HG03460 (cell line): ENCODE measurements at regions not wholly inside any gene's neighbourhood (a gene's known extent, or its start where the extent isn't known, plus 50 kb on each side); places are given as distances from the start of the nearest gene placed in this dataset.
"Not testable (repeated sequence)": the region's sequence is repeated elsewhere in the genome, so short reads cannot be mapped to it uniquely, and the experiment has no call there.

ENCODE experiments used
- ATAC-seq: cut with Tn5 transposase; IDR thresholded peaks from one replicate; pipeline ENCODE4 v1.9.1; 2021; ENCODE audit not compliant: unreplicated experiment

DNA sequence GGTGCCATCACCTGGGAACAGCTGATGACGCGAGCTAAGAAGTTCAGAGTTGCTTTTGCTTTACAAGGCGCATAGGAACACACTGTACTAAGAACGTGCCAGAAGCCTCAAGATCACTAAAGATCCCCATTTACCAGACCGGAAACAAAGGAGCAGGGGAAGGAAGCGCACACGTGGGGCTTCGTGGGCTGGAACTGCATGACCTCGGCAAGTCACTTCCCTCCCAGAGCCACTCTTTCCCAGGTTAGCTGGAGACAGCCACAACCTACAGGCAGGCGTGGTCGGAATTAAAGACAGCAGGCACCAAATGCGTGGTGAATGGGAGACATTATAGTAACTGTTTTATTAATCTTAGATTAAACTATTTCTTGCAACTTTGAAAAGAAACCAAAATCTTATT is 154.9 kb upstream of the IQSEC1 start:
- ATAC-seq, result not testable (repeated sequence)

DNA sequence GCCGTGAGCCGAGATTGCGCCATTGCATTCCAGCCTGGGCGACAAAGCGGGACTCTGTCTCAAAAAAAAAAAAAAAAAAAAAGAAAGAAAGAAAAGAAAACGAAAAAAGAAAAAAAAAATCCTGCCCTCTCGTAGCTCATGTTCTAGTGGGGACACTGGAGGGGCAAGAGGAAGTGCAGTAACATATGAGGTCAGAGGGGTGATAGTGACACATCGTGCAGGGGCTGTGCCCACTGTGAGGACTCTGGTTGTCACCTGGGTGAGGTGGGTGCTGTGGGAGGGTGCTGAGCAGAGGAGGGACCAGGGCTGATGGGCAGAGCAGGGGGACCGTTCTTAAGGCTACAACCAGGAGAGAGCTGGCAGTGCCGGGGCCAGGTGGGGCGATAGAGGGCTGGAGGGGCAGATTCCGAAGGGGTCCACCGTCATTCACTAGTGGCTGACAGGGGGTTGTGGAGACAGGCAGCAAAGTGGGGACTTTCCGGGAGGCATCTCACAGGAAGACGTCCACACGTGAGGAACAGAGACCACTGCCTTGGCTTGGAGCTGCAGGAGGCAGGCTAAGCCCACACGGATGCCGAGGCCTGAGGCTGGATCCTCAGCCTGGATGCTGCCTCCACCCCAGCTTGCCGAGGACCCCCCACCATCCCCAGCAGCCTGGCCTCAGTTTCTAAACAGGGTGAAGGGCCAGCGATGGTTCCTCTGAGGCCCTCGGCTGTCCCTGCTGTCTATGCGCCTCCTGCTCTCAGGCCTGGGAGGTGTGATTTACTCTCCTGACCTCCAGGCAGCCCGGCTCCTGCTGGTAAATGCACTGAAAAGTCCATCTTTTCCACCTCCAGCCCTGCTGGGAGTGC is 154.3 kb upstream of the IQSEC1 start:
- ATAC-seq, result no peak

DNA sequence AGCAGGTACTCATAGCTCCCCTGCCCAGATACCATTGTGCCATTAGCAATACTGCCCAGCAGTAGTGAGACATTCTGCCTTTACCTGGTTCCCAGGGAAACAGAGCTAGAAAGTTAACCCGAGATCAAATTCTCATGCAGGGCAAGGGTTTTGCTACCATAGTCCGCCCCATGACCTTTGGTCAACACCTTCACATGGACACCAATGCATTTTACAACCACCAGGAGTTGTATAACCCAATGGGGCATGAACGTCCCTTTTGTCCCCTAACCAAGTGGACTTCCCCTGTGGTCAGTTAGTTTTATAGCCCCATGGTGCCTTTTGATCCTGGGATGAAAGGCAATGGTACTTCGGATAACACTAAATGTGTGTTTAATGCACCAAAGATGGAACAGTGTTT is 151.7 kb upstream of the IQSEC1 start:
- no peak for ATAC-seq

DNA sequence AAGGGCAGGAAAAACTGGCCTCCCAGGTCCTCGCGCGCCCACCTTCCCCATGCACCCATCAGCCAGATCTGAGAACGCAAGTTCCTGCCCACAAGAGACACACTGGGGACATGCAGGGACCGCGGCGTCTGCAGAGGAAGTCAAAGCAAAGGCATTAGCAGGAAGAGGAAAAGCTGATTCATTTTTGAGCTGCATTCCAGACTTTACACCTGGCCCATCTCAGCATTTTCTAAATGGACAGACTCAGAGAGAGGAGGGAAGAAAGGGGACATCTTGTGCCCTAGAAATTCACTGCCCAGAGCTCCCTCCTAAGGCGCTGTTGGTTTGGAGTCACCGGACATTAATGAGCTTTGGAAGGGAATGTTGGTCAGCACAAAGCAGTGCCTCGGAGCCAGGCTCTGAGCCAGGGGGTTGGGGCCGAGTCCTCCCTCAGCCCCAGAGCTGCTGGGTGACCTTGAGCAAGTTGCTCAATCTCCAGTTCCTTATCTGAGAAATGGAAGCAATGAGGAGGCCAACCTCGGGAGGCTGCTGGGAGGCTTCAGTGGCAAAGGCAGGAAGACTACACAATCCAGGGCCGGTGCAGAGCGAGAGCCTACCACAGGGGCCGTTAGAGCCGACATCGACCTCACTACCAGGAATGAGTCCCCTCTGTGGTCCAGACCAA is 150.5 kb upstream of the IQSEC1 start:
- no peak for ATAC-seq

DNA sequence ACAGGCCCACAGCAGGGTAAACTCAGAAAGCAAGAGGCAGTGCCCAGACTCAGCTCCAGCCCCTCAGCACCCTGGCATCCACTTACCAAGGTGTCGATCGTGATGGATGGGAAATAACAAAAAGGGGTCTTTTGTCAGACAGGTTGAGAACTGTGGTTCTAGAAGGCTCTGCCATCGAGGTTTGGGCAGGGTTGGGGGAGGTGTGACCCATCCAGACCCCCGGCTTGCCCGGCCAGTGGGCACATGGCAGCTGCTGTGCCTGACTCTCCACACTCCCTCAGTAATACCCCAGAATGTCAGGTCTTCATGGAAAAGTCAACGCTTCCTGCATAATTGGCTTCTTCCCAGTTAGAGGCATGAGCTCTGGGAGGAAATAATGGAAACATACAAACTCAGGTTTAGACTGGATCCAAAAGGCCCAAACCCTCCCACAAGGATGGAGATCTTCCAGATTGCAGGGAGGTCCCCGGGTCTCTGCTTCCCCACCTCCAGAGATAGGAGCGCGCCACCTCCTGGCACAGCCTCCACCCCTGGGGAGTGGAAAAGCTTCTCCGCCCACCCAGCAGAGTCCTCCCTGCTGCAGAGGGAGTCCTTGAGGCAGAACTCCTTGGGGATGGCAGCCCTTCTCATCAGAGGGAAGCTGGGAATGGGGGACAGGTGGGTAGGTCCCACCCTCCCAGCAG is 149.8 kb upstream of the IQSEC1 start:
- no peak for ATAC-seq

DNA sequence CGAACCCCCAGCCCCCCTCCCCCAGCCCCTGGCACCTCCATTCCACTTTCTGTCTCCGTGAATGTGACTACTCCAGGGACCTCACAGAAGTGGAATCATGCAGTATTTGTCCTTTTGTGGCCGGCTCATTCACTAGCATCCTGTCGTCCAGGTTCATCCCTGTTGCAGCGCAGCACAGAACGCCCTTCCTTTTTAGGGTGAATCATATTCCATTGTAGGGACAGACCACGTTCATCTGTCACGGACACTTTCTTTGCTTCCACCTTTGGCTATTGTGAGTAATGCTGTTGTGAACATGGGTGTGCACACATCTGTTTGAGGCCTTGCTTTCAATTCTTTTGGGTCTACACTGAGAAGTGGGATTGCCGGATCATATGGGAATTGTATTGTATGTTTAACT is 148.9 kb upstream of the IQSEC1 start:
- ATAC-seq, result no peak

DNA sequence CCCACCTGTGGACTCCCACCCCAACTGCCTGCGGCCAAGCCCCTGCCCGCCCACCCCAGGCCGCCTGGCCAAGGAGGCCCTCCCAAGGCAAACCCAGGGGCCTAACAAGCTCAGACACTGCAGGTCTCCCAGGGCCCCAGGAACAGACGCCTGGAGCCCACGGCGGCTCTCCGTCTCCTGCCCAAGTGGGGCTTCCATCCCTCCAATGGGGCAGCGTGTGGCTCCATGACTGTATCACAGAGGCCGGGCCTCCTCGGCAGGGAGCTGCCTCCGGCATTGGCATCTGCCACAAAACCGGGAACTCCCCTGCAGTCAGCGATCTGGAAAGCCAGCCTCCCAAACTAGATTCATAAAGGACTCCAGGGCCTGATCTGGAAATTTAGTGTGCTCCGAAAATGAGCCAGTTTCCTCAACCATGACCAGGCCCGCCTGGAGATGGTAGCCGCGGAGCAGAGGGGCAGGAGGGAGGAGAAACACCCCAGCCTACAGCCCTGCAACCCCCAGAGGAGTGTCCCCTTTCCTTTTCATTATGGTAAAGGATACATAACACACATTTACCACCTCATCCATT is 148.3 kb upstream of the IQSEC1 start:
- no peak for ATAC-seq

DNA sequence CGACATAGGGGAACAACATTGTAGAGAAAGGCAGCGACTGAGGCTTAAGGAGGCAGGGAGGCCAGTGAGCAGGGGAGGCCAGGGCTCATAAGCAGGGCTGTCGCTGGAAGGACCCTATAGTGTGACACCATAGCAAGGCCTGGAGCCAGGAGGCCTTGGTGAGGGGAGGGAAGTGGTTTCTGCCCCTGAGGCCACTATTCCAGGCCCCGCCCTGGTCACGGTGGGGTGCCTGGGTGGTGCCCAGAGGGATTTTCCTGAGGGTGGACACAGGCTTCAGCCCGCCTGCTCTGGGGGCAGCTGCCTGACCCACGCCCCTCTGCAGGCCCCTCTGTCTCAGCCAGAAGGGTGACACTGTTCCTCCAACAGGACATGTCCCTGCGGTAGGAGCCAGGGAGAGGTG is 147.8 kb upstream of the IQSEC1 start:
- no peak for ATAC-seq

DNA sequence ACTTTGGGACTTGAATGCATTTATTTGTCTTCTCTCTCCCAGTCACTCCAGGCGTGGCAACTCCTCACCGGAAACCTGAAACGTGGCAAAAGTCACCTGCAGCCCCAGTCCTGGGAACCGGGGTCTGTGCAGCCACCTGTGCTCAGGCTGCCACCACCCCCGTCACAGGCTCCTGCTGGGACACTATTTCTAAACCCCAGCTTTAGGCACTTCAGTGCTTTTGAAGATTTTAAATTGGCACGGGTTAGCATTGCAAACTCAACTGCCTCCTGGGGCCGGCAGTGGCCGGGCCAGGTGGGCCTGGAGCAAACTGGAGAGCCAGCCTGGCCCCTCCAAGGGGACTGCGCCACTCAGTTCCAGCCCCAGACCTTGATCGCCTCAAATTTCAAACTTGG is 146.7 kb upstream of the IQSEC1 start:
- no peak for ATAC-seq

DNA sequence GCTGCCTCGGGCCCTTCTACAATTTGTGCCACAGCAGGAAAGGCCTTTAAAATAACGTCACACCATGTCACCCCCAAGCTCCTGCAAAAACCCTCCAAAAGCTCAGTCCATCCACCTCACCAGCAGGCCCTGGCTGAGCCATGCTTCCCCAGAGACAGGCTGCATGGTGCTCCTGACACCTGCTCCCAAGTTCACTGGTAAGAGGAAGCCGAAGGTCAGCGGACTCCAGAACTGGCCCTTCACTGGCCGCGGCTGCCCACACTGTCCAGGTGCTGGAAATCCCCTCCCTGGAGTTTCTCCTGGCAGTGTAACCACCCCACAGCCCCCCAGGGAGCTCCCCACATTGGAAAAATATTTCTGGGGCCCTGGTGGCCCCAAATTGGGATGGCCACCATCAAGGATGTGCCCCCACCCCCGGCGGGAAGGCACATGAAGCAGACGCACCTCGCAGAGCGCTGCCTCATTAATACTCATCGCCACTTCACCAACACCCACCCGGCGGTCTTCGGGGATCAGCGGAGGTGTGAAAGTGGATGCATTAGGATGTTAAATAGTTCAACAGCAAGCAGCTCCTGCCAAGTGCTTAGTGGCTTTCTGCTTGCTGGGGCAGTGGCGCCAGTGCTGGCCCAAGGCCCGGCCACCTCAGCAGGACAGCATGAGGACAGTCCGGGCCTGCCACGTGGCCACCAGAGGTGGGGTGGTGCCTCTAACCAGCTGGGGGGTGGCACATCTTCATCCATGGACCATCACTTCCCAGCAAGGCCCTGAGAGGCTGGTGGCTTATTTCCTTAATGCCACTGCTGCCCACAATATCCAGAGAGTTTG is 146.1 kb upstream of the IQSEC1 start:
- no peak for ATAC-seq

DNA sequence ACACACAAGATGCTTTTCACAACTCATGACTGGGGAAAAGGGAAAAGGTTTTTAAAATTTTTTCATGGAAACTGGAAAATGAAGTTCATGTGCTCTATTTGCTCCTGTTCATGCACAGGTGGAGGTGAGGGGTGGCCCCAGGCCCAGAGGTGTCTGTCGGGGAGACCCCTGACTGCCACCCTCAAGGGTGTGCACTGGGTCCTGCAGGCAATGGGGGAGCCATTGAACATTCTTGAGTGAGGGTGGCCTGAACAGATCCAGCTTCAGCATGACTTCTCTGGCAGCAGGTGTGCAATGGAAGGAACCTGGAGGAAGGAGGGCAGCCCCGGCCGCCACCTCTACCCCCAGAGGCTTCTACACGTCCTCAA is 145.3 kb upstream of the IQSEC1 start:
- ATAC-seq, result no peak

DNA sequence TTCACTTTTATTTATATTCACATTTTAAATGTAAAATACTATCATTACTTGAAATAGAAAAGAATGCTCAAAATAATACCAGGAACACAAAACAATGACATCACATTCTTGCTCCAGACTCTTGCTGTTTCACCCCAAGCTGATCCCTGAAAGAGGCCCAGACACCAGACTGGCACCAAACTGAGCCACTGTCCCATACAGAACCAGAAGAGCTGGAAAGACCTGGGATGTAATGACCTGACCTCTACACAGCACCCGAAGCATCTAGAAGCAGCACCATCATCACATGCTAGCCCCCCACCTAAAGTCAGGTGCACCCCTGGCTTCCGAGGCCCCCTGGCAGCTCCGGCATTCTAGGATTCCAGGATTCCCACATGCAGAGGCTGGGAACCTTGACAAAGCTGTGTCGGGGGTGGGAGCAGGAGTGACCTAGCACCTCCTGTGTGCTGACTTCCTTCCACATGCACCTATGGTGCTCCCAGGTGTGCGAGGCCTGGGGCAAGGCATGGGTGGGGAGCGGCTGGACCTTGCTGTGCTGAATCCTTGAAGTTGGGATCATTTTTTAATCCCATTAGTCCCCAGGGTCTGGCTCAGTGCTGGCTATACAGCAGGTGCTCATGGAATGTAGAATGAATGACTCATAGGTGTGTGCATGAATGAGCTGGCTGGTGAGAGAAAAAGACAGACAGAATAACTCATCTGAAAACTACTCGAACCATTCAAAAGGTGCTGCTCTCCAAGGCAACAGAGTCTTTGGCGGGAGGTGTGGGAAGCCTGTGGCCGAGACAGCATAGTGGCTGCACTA is 144.7 kb upstream of the IQSEC1 start:
- ATAC-seq, result no peak

DNA sequence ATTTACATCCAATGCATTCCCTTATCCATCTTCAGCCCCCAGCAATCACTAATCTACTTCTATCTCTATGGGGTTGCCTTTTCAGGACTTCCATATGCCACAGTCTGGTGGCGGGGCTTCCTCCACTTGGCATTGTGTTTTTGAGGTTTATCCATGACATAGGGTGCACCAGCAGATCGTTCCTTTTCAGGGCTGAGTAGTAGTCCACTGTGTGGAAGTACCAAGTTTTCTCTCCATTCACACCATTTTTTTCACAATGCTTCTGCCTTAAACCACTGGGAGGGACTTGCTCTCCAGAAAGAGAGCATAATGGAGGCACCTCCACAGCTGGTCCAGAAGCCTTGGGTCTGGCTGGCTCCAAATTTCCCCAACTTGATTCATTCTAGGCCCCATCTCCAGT is 144.0 kb upstream of the IQSEC1 start:
- no peak for ATAC-seq

DNA sequence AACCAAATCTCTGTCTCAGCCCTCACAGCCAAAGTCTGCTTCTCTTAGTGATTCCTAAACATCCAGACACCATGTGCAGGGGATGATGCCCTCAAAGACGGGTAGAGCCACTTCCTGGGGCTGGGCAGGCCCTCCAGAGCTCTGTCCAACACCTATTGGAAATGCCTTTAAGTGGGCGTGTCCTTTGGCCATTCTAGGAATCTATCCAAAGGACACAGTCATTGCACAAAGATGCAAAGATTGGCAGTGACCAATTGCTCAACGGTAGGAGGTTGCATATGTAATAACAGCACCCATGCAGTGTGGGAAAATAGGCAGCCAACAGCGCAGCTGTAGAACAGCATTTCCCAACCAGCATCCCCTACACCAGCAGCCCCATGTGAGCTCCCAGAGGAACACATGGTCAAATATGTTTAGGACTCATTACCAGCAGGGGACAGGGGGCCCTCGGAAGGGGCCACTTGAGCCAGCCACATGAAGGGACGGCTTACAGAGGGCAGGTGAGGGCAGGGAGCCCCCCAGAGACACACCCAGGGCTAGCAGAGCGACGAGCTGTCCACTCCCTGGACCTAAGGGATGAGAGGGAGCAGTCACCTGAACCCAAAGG is 142.8 kb upstream of the IQSEC1 start:
- no peak for ATAC-seq

DNA sequence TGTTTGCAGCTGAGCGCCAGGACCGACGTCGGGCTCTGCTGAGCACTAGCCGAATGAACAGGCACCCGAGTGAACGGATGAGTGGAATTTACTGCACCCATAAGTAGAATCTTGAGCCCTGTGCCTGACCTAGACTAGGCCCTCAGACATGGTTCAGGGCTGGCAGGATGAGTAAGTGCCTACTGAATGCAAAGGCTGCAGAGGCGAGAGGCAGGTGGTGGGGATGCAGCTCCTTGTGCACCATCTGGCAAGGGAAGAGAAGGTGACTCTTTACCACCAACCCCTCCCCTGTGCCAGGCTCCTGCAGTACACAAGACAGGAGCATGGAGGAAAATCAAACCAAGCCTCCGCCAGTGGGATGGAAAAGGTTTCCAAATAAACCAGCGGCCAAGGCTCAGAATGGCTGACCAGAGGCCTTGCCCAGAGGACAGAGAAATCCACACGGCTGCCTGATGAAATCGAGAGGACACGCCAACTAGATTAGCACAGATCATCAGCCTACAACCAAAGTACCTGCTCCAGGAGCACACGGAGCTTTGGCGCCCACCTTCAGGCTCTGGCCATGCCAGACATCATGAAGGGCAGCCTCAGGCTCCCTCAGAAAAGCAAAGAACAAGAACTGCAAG is 141.7 kb upstream of the IQSEC1 start:
- no peak for ATAC-seq

DNA sequence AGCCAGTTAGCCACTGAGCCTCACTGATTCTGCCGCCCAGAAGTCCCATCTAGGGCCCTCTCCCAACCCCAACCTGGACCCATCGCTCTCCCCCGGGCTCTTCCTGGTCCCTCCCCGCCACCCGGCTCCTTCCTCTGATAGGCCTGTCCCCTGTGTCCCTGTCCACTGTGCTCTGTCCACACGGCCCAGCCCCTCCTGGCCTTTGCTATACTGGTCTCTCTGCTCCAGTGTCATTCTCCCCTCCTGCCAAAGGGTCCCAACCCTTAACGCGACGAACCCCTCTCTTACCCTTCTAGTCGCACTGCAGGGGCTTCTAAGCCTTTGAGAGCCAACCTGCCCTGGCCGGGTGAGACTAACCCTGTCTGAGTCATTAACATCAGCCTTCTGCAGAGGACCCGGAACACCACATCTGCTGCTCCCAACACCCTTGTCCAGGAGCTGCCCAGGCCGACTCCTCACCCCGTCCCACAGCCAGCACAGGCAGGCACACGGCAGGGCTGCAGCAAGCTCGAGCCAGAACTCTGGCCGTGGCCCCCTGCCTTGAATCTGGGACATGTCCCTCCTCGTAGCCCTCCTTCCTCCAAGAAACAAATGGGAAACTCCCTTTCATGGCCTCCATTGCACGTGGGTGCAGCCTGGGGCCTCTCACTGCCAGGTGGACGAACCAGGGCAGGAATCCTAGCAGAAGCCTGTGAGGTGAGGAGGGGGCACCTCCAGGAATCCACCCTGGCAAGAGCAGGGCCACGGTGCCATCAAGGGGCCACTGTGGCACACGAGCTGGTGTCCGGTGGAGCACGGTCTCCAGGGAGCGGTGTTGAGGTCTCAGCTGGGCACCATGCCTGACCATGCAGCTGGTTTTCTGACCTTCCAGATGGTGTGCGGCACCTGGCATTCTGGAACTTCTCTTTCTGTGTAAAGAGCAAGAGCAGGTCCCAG is 140.9 kb upstream of the IQSEC1 start:
- no peak for ATAC-seq

DNA sequence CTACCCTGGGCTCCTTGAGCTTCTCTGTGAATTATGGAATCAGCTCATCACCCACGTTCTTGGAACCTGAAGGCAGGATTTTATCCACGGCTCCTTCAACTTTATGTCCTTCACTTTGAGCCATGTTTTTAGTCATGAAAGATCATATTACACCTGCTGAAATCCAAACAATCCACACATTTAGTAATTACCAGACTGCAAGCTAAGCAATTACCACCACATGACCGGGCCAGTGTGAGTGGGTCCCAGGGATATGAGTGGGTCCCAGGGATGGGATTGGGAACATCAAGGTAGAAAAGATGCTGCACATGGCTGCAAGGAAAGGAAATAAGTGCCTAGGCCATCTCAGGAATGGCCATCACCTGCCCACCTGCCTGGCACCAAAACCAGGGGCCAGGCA is 140.3 kb upstream of the IQSEC1 start:
- ATAC-seq, result no peak

DNA sequence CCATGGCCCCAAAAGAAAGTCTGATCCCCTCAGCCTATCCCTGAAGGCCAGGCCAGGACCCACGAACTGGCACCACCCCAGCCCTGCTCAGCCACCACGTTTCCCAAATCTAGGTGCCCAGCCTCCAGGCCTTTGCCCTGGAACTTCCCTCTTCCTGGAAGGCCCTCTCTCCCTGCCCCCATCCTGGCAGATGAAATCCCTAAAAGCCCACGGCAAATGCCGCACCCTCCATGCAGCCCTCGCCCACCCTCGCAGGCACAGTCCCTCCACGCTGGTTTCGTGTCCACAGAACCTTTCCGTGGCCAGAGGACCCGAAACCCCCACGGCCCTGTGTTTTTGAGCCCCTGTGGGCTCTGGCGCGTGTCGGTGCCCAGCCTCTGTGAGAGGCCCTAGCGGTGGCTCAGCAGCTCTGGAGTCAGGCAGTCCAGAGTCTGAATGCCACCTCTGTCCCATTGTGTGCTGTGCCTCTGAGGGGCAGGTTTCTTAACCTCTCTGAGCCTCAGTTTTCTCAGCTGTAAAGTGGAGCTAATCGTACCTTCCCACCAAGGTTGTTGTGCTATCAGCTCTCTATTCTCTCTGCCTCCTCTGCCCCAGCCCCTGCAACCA is 138.5 kb upstream of the IQSEC1 start:
- no peak for ATAC-seq
